ENCODE measurements at regions not wholly inside any gene's neighbourhood (a gene's known extent, or its start where the extent isn't known, plus 50 kb on each side); places are given as distances from the start of the nearest gene placed in this dataset.

- DNase-seq (ENCODE audit: low spot score) (no peak), FAIRE-seq (no peak)
These were observed 93.8 kb upstream of the CLMN start for GRCh38 chr14:95413289-95414215.

GRCh38 chr14:95410838-95411237 is 91.1 kb upstream of the CLMN start:
- no peak for DNase-seq (ENCODE audit: low spot score)
- FAIRE-seq, result no peak

- FAIRE-seq (no peak), DNase-seq (ENCODE audit: low spot score) (no peak)
These were observed 90.0 kb upstream of the CLMN start for GRCh38 chr14:95409477-95410272.

GRCh38 chr14:95408731-95409476 is 89.2 kb upstream of the CLMN start:
- FAIRE-seq (no peak), DNase-seq (ENCODE audit: low spot score) (no peak)

GRCh38 chr14:95407354-95407753 is 87.6 kb upstream of the CLMN start:
- DNase-seq (ENCODE audit: low spot score) (no peak), FAIRE-seq (no peak)

GRCh38 chr14:95406756-95407277 is 87.1 kb upstream of the CLMN start:
- no peak for DNase-seq (ENCODE audit: low spot score)
- no peak for FAIRE-seq

GRCh38 chr14:95404583-95404982 is 84.9 kb upstream of the CLMN start:
- FAIRE-seq, result no peak
- no peak for DNase-seq (ENCODE audit: low spot score)

GRCh38 chr14:95402578-95402977 is 82.9 kb upstream of the CLMN start:
- FAIRE-seq, result no peak
- DNase-seq (ENCODE audit: low spot score), result no peak

- no peak for FAIRE-seq
- no peak for DNase-seq (ENCODE audit: low spot score)
These were observed 82.5 kb upstream of the CLMN start for GRCh38 chr14:95402176-95402575.

- DNase-seq (ENCODE audit: low spot score) (no peak), FAIRE-seq (no peak)
These were observed 79.2 kb upstream of the CLMN start for GRCh38 chr14:95398630-95399547.

- FAIRE-seq (no peak), DNase-seq (ENCODE audit: low spot score) (no peak)
These were observed 77.6 kb upstream of the CLMN start for GRCh38 chr14:95397325-95397724.

GRCh38 chr14:95396221-95396620 is 76.5 kb upstream of the CLMN start:
- DNase-seq (ENCODE audit: low spot score), result no peak
- no peak for FAIRE-seq

- FAIRE-seq, result no peak
- no peak for DNase-seq (ENCODE audit: low spot score)
These were observed 75.5 kb upstream of the CLMN start for GRCh38 chr14:95395098-95395737.

- DNase-seq (ENCODE audit: low spot score) (no peak), FAIRE-seq (no peak)
These were observed 74.8 kb upstream of the CLMN start for GRCh38 chr14:95394297-95395097.

GRCh38 chr14:95392841-95393240 is 73.1 kb upstream of the CLMN start:
- DNase-seq (ENCODE audit: low spot score) (no peak), FAIRE-seq (no peak)

- DNase-seq (ENCODE audit: low spot score) (no peak), FAIRE-seq (no peak)
These were observed 71.6 kb upstream of the CLMN start for GRCh38 chr14:95391331-95391730.

GRCh38 chr14:95389471-95390011 is 69.8 kb upstream of the CLMN start:
- DNase-seq (ENCODE audit: low spot score) (no peak), FAIRE-seq (no peak)

- DNase-seq (ENCODE audit: low spot score) (no peak), FAIRE-seq (no peak)
These were observed 69.0 kb upstream of the CLMN start for GRCh38 chr14:95388699-95389098.

Data from RCC 7860 (cell line).